ENCODE measurements at regions not wholly inside any gene's neighbourhood (a gene's known extent, or its start where the extent isn't known, plus 50 kb on each side); places are given as distances from the start of the nearest gene placed in this dataset.

DNA sequence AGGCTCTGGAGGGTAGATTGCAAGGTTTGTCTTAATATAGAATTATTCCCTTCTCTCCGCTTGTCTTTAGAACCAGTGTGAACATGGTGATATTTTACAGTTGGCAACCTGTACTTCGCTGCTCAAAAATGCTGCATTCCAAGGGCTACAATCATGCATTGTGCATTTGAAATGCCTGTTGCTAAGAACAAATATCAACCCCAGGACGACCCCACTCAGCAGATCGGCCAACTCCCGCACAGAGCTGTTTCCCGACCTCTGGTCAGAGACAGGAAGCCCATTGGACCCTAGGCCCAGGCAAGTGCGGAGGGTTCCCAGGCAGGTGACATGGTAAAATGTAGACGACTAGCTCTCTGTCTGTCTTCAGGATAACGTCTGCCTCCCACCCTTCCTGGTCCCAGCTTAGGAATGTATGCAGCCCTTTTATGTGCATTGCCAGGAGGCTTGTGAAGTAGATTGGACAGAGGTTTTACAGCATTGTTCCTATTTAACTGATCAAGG, 263.5 kb downstream of the FOXO1 start:
- TF ChIP-seq CTCF (IDR thresholded peaks at IDR 0.05), result no peak
- ATAC-seq, result peak in 2 of 4 donors; percentile 3 to 19
- intact Hi-C loops (cut with DNase I), result loop anchor here (5.0 kb wide), 4 partner anchors 39 to 336 kb away; no protein-coding TSS in a partner anchor
- no peak overlapping the region for H3K4me3 ChIP-seq
- 53 to 61% (median 59%) methylated on average over 9 of the region's 9 CpGs for WGBS, 3 donors
- H3K9me3 ChIP-seq, result no peaks in the 10 kb centered on the region
- H3K27ac ChIP-seq, result peak overlapping the region; percentile 50
- no peaks in the 10 kb centered on the region for H3K27me3 ChIP-seq (ENCODE audit: insufficient read depth in 3 of 3, low read length in 2 of 3)
- no peaks in the 10 kb centered on the region for H3K36me3 ChIP-seq (ENCODE audit: insufficient read depth in 1 of 2, low read depth in 1 of 2)
- no peak for DNase-seq
- peaks cover 33% of the 10 kb centered on the region for H3K4me1 ChIP-seq

- no peaks in the 10 kb centered on the region for H3K36me3 ChIP-seq (ENCODE audit: insufficient read depth in 1 of 2, low read depth in 1 of 2)
- DNase-seq, result no peak
- WGBS, 3 donors, result 84 to 89% (median 88%) methylated on average over 17 of the region's 17 CpGs
- TF ChIP-seq CTCF (IDR thresholded peaks at IDR 0.05), result no peak
- ATAC-seq, result no peak
- H3K4me1 ChIP-seq, result peaks cover 33% of the 10 kb centered on the region
- H3K9me3 ChIP-seq, result no peaks in the 10 kb centered on the region
- no peak overlapping the region for H3K4me3 ChIP-seq
- H3K27ac ChIP-seq, result no peak overlapping the region
- intact Hi-C loops (cut with DNase I), result loop anchor here (5.0 kb wide), 4 partner anchors 39 to 336 kb away; no protein-coding TSS in a partner anchor
- no peaks in the 10 kb centered on the region for H3K27me3 ChIP-seq (ENCODE audit: insufficient read depth in 3 of 3, low read length in 2 of 3)
Measured at GRCh38 chr13:40403509-40404241, 262.8 kb downstream of the FOXO1 start.

DNA sequence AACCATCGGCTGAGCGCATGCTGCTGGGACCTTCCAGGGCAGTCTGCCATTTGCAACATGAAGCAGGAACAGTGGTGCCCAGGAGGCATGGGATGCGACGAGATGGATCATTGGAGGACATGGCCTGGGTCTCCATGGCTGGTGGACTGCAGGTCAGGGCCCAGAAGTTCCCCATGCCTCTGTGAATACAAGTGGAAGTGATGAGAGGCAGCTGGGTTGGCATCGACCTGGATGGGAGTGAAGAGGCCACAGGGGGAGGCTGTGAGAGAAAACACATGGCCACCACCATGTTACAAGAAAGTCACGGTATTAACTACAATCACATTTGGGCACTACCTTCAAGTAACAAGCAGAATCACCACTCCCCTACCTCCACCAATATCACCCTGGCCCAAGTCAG, 262.0 kb downstream of the FOXO1 start:
- H3K27me3 ChIP-seq (ENCODE audit: insufficient read depth in 3 of 3, low read length in 2 of 3), result no peaks in the 10 kb centered on the region
- H3K36me3 ChIP-seq (ENCODE audit: insufficient read depth in 1 of 2, low read depth in 1 of 2), result no peaks in the 10 kb centered on the region
- 94 to 98% (median 96%) methylated on average over 6 of the region's 6 CpGs for WGBS, 3 donors
- no peaks in the 10 kb centered on the region for H3K9me3 ChIP-seq
- TF ChIP-seq CTCF (IDR thresholded peaks at IDR 0.05), result no peak
- ATAC-seq (no peak), DNase-seq (no peak)
- no peak overlapping the region for H3K27ac ChIP-seq
- no peak overlapping the region for H3K4me3 ChIP-seq
- intact Hi-C loops (cut with DNase I), result loop anchor here (5.0 kb wide), 4 partner anchors 38 to 337 kb away; no protein-coding TSS in a partner anchor
- H3K4me1 ChIP-seq, result peaks cover 40% of the 10 kb centered on the region

DNA sequence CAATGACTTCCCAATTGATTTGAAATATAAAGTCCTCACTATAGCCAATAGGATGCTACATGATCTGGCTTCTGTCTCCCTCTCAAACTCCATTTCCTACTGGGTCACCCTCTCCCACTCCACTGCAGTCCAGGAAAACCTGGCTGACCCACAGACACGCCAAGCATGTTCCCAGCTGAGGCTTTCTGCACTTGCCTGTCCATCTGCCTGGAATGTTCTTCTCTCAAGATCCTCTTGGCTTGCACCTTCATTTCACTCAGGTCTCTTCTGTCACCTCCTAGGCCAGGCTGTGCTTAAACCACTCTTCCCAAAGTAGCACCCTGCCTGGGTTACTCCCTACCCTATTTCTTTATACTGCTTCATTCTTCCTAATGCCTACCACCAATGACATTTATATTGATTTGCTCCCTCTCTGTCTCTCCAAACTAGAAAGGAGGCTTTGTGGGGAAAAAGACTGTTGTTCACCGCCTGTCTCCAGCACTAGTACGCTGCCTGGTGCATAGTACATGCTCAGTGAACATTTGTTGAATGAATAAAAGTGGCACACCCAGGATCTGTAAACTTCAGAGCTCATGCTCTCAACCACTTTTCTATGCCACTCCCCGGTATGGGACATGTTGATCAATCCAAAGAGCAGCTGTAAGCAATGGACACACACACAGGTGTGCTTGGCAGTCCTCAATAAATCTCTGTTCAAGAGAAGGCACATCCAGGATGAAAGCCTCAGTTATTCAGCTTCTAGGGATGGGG, 261.3 kb downstream of the FOXO1 start:
- DNase-seq, result no peak
- ATAC-seq, result peak in 2 of 4 donors; percentile 19 to 63
- Histone ChIP-seq H3K4me3 (no peak overlapping the region), H3K27ac (no peak overlapping the region), H3K36me3 (ENCODE audit: insufficient read depth in 1 of 2, low read depth in 1 of 2) (no peaks in the 10 kb centered on the region), H3K9me3 (no peaks in the 10 kb centered on the region), H3K4me1 (peaks cover 47% of the 10 kb centered on the region), H3K27me3 (ENCODE audit: insufficient read depth in 3 of 3, low read length in 2 of 3) (no peaks in the 10 kb centered on the region)
- no peak for TF ChIP-seq CTCF (IDR thresholded peaks at IDR 0.05)
- 79 to 96% (median 90%) methylated on average over 4 of the region's 4 CpGs for WGBS, 3 donors
- intact Hi-C loops (cut with DNase I), result loop anchor here (5.0 kb wide), 4 partner anchors 37 to 338 kb away; no protein-coding TSS in a partner anchor
